ENCODE measurements at regions not wholly inside any gene's neighbourhood (a gene's known extent, or its start where the extent isn't known, plus 50 kb on each side); places are given as distances from the start of the nearest gene placed in this dataset.
A peak's percentile ranks its signal among the peaks of the same experiment; 100 is the strongest.

DNA sequence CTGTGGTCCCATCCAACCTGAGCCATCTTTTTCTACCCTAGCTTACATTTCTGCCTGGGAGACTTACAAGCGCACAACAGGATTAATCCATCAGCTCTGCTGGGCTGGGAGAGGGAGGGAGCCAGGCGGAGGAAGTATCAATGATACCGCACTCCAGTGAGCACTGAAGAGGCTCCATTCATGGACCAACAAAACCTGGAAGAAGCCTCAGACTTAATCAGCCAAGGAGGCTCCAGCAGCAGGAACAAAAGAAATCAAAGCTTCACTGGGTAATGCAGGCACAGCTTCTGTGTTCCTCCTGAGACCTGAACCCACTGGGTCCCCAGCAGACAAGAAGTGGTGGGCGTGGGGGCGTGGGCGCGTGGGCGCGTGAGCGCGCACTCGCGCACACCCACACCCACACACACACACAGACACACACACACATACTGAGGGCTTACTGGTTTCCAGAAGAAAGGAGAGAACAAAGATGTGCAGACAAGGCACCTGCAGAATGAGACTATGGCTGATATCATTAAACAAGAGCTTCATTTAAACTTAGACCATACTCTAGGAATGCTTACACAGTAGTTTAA is 87.0 kb upstream of the BOC start:
- H3K9me3 ChIP-seq (replicated peaks; ENCODE audit: control insufficient read depth, insufficient read depth, low read depth, low read length): no peaks in the 10 kb centered on the region
- H3K36me3 ChIP-seq (ENCODE audit: control insufficient read depth, insufficient read depth, low read length): no peaks in the 10 kb centered on the region
- intact Hi-C loops (cut with micrococcal nuclease): no loop called here
- TF ChIP-seq RHOXF2B (CRISPR knock-in tag; conservative IDR thresholded peaks at IDR 0.05): no peak
- TF ChIP-seq, protein P1, sequence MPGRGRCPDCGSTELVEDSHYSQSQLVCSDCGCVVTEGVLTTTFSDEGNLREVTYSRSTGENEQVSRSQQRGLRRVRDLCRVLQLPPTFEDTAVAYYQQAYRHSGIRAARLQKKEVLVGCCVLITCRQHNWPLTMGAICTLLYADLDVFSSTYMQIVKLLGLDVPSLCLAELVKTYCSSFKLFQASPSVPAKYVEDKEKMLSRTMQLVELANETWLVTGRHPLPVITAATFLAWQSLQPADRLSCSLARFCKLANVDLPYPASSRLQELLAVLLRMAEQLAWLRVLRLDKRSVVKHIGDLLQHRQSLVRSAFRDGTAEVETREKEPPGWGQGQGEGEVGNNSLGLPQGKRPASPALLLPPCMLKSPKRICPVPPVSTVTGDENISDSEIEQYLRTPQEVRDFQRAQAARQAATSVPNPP (IDR thresholded peaks at IDR 0.05; ENCODE audit: borderline replicate concordance, insufficient read depth, insufficient read length): no peak
- no peak for TF ChIP-seq SIN3B (IDR thresholded peaks at IDR 0.05; ENCODE audit: low read depth)
- TF ChIP-seq CTBP1 (IDR thresholded peaks at IDR 0.05; ENCODE audit: borderline replicate concordance): no peak
- TF ChIP-seq CBFA2T3 (IDR thresholded peaks at IDR 0.05): no peak
- peak; percentile 20; the same call in 1 of the 2 replicates for TF ChIP-seq EGR1 (conservative IDR thresholded peaks at IDR 0.05)
- no peaks in the 10 kb centered on the region for H3K9me1 ChIP-seq (ENCODE audit: control insufficient read depth, insufficient read depth, low read length)
- 5% methylated on average over 7 of the region's 13 CpGs for WGBS (ENCODE audit: insufficient coverage, low coverage, missing lambda C conversion rate)
- H2AFZ ChIP-seq (ENCODE audit: low read depth, low read length): no peak overlapping the region
- no peaks in the 10 kb centered on the region for H3K4me1 ChIP-seq (replicated peaks in 1 of 2; ENCODE audit: control insufficient read depth in 2 of 2, insufficient read depth in 2 of 2, low read length in 2 of 2)
- ChIA-PET POLR2A (no interaction called here), CTCF (ENCODE audit: low intra/inter-chr PET ratio) (no interaction called here)
- no peak for ATAC-seq
- in situ Hi-C loops (cut with MboI): no loop called here
- no peaks in the 10 kb centered on the region for H3K79me2 ChIP-seq (ENCODE audit: control insufficient read depth, insufficient read depth, low read length)
- no peaks in the 10 kb centered on the region for H3K27me3 ChIP-seq (ENCODE audit: control insufficient read depth in 2 of 2, insufficient read depth in 2 of 2, low read length in 2 of 2)
- H4K20me1 ChIP-seq (replicated peaks; ENCODE audit: control insufficient read depth, insufficient read depth, low read length): no peaks in the 10 kb centered on the region
- DNase-seq (ENCODE audit: extremely low read depth in 1 of 4, low spot score in 3 of 4): no peak
- H3K4me2 ChIP-seq (ENCODE audit: insufficient read depth, low read length): no peak overlapping the region
- FAIRE-seq: no peak
- BruUV-seq (replicated peaks): no TSS peak
- no peak overlapping the region for H3K4me3 ChIP-seq
- no peak overlapping the region for H3K27ac ChIP-seq (ENCODE audit: extremely low read depth, low read depth, low read length)
- H3K9ac ChIP-seq (ENCODE audit: insufficient read depth in 1 of 2, low read depth in 2 of 2, low read length in 2 of 2): no peak overlapping the region

DNA sequence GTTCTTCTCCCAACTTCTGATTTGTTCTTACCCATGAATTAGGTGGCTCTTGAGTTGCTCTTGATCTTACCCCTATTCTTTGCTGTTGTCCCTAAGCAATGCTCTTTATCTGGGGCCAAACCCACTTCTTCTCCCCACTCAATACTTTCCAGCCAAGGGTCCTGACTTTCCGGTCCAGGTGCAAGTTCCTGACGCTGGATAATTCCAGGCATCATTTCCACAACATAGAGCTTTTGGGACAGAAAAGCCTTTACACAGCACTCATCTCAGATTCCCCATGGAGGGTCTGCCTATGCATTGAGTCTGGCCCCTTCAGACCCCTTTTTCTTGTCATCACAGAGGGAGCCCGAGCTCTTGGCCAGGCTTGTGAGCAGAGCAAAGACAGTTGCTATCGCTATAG is 85.4 kb upstream of the BOC start:
- intact Hi-C loops (cut with micrococcal nuclease) (no loop called here), in situ Hi-C loops (cut with MboI) (no loop called here)
- ATAC-seq (no peak), FAIRE-seq (no peak), DNase-seq (ENCODE audit: extremely low read depth in 1 of 4, low spot score in 3 of 4) (no peak)
- H3K79me2 ChIP-seq (ENCODE audit: control insufficient read depth, insufficient read depth, low read length): no peaks in the 10 kb centered on the region
- no peak overlapping the region for H2AFZ ChIP-seq (ENCODE audit: low read depth, low read length)
- H3K27ac ChIP-seq (ENCODE audit: extremely low read depth, low read depth, low read length): no peak overlapping the region
- 0% methylated on average over 3 of the region's 4 CpGs for WGBS (ENCODE audit: insufficient coverage, low coverage, missing lambda C conversion rate)
- POLR2A ChIA-PET: no interaction called here
- no TSS peak for BruUV-seq (replicated peaks)
- no peaks in the 10 kb centered on the region for H3K27me3 ChIP-seq (ENCODE audit: control insufficient read depth in 2 of 2, insufficient read depth in 2 of 2, low read length in 2 of 2)
- H4K20me1 ChIP-seq (replicated peaks; ENCODE audit: control insufficient read depth, insufficient read depth, low read length): no peaks in the 10 kb centered on the region
- no peaks in the 10 kb centered on the region for H3K9me3 ChIP-seq (replicated peaks; ENCODE audit: control insufficient read depth, insufficient read depth, low read depth, low read length)
- no peak overlapping the region for H3K4me3 ChIP-seq
- H3K9me1 ChIP-seq (ENCODE audit: control insufficient read depth, insufficient read depth, low read length): no peaks in the 10 kb centered on the region
- CTCF ChIA-PET (ENCODE audit: low intra/inter-chr PET ratio): no interaction called here
- no peak overlapping the region for H3K4me2 ChIP-seq (ENCODE audit: insufficient read depth, low read length)
- no peaks in the 10 kb centered on the region for H3K4me1 ChIP-seq (replicated peaks in 1 of 2; ENCODE audit: control insufficient read depth in 2 of 2, insufficient read depth in 2 of 2, low read length in 2 of 2)
- no peaks in the 10 kb centered on the region for H3K36me3 ChIP-seq (ENCODE audit: control insufficient read depth, insufficient read depth, low read length)
- H3K9ac ChIP-seq (ENCODE audit: insufficient read depth in 1 of 2, low read depth in 2 of 2, low read length in 2 of 2): no peak overlapping the region
- TF ChIP-seq PHTF2 (CRISPR knock-in tag; IDR thresholded peaks at IDR 0.05) (no peak), TGIF2 (CRISPR knock-in tag; IDR thresholded peaks at IDR 0.05) (no peak), PHB (CRISPR knock-in tag; IDR thresholded peaks at IDR 0.05) (no peak), NFE2L1 (tag; IDR thresholded peaks at IDR 0.05; ENCODE audit: borderline replicate concordance, low read depth) (no peak), ARID1B (IDR thresholded peaks at IDR 0.05) (no peak), GATAD2A (IDR thresholded peaks at IDR 0.05) (no peak), POLR3G (IDR thresholded peaks at IDR 0.05; ENCODE audit: extremely low read depth, insufficient read length, insufficient replicate concordance) (no peak), ATF7 (IDR thresholded peaks at IDR 0.05) (no peak)
- TF ChIP-seq, protein P2, sequence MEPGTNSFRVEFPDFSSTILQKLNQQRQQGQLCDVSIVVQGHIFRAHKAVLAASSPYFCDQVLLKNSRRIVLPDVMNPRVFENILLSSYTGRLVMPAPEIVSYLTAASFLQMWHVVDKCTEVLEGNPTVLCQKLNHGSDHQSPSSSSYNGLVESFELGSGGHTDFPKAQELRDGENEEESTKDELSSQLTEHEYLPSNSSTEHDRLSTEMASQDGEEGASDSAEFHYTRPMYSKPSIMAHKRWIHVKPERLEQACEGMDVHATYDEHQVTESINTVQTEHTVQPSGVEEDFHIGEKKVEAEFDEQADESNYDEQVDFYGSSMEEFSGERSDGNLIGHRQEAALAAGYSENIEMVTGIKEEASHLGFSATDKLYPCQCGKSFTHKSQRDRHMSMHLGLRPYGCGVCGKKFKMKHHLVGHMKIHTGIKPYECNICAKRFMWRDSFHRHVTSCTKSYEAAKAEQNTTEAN (CRISPR knock-in tag; IDR thresholded peaks at IDR 0.05): no peak

Measured in K562 (cell line).